GM23338 (cell line): ENCODE measurements at regions not wholly inside any gene's neighbourhood (a gene's known extent, or its start where the extent isn't known, plus 50 kb on each side); places are given as distances from the start of the nearest gene placed in this dataset.

Experiments used
- ATAC-seq: fragments of 200-7000 bp; cut with Tn5 transposase; 3 replicates; pipeline ENCODE4 v1.9.1; 2020
- DNase-seq: peaks from one replicate; pipeline ENCODE4 v3.0.0-alpha.2; 2015; ENCODE audit warnings: low spot score
- H2AFZ ChIP-seq: fragments of 200-600 bp; sonication (generic); 2 replicates; pipeline ENCODE4 v1.8.0; 2016; ENCODE audit warnings: antibody characterized with exemption, mild to moderate bottlenecking, moderate library complexity
- H3F3A ChIP-seq: fragments of 200-600 bp; sonication (generic); replicated peaks from 2 replicates; pipeline ENCODE4 v1.8.0; 2017; ENCODE audit warnings: antibody characterized with exemption, mixed run types, low read depth
- H3K27ac ChIP-seq: fragments of 200-600 bp; sonication (generic); 2 replicates; pipeline ENCODE4 v1.6.1; 2016; ENCODE audit warnings: low read depth
- H3K27me3 ChIP-seq: fragments of 200-600 bp; sonication (generic); 2 replicates; pipeline ENCODE4 v1.8.0; 2016; ENCODE audit warnings: mild to moderate bottlenecking, mixed run types, moderate library complexity; ENCODE audit not compliant: insufficient read depth
- H3K36me3 ChIP-seq: fragments of 200-600 bp; sonication (generic); 2 replicates; pipeline ENCODE4 v1.8.0; 2016; ENCODE audit warnings: mild to moderate bottlenecking; ENCODE audit not compliant: insufficient read depth
- H3K4me1 ChIP-seq: fragments of 200-600 bp; sonication (generic); 2 replicates; pipeline ENCODE4 v1.8.0; 2016; ENCODE audit warnings: mild to moderate bottlenecking, moderate library complexity; ENCODE audit not compliant: insufficient read depth
- H3K4me2 ChIP-seq: fragments of 200-600 bp; sonication (generic); 2 replicates; pipeline ENCODE4 v1.7.1; 2017; ENCODE audit warnings: mixed run types
- H3K4me3 ChIP-seq: fragments of 200-600 bp; sonication (generic); 2 replicates; pipeline ENCODE4 v1.6.1; 2016; ENCODE audit warnings: mixed run types
- H3K79me2 ChIP-seq: fragments of 200-600 bp; sonication (generic); replicated peaks from 2 replicates; pipeline ENCODE4 v1.8.0; 2017; ENCODE audit warnings: mild to moderate bottlenecking; ENCODE audit not compliant: insufficient read depth
- H3K9me2 ChIP-seq: fragments of 200-600 bp; sonication (generic); 2 replicates; pipeline ENCODE4 v1.8.0; 2017; ENCODE audit not compliant: insufficient read depth
- H4K20me1 ChIP-seq: fragments of 200-600 bp; sonication (generic); replicated peaks from 2 replicates; pipeline ENCODE4 v1.8.0; 2017; ENCODE audit warnings: mild to moderate bottlenecking; ENCODE audit not compliant: insufficient read depth
- H3K27ac Mint-ChIP-seq: 2 replicates; pipeline ENCODE4 v1.8.0; 2020; ENCODE audit warnings: inconsistent platforms, mild to moderate bottlenecking, moderate library complexity, mixed read lengths
- H3K27me3 Mint-ChIP-seq: 3 replicates; pipeline ENCODE4 v1.8.0; 2022; ENCODE audit warnings: low read depth, mild to moderate bottlenecking, moderate library complexity, mixed read lengths, inconsistent platforms; ENCODE audit not compliant: insufficient read depth, poor library complexity
- H3K36me3 Mint-ChIP-seq: 3 replicates; pipeline ENCODE4 v1.8.0; 2021; ENCODE audit warnings: low read depth, mild to moderate bottlenecking, inconsistent platforms, moderate library complexity, mixed read lengths
- H3K4me1 Mint-ChIP-seq: 3 replicates; pipeline ENCODE4 v1.8.0; 2020; ENCODE audit warnings: mild to moderate bottlenecking, inconsistent platforms, mixed read lengths
- H3K4me3 Mint-ChIP-seq: 3 replicates; pipeline ENCODE4 v1.8.0; 2021; ENCODE audit warnings: moderate library complexity, mild to moderate bottlenecking, inconsistent platforms, mixed read lengths
- H3K9me3 Mint-ChIP-seq: 3 replicates; pipeline ENCODE4 v1.8.0; 2020; ENCODE audit warnings: moderate library complexity, mild to moderate bottlenecking, inconsistent platforms, mixed read lengths
- CREB1 ChIP-seq: fragments of 250-450 bp; sonication (Bioruptor Pico); IDR thresholded peaks from 2 replicates; pipeline ENCODE4 v1.5.0; 2020; ENCODE audit warnings: low read depth, mild to moderate bottlenecking, moderate library complexity
- CTCF ChIP-seq, 2 experiments: fragments of 200-600 bp in 1 of 2; sonication (generic) in 1 of 2; conservative IDR thresholded peaks; 2 replicates each; pipeline versions ENCODE4 v1.5.1 to v1.6.1; 2016 to 2017; ENCODE audit warnings: antibody characterized with exemption in 2 of 2, low read depth in 2 of 2, mild to moderate bottlenecking in 2 of 2, moderate library complexity in 1 of 2
- EZH2 ChIP-seq: fragments of 200-600 bp; sonication (generic); IDR thresholded peaks from one replicate; pipeline ENCODE4 v1.8.0; 2017; ENCODE audit warnings: antibody characterized with exemption, mild to moderate bottlenecking, low read depth; ENCODE audit not compliant: unreplicated experiment
- EZH2phosphoT487 ChIP-seq: fragments of 200-600 bp; sonication (generic); IDR thresholded peaks from one replicate; pipeline ENCODE4 v1.8.1; 2018; ENCODE audit warnings: antibody characterized with exemption; ENCODE audit not compliant: unreplicated experiment
- STAT1 ChIP-seq: IDR thresholded peaks from one replicate; pipeline ENCODE4 v1.6.1; 2016; ENCODE audit warnings: antibody characterized with exemption; ENCODE audit not compliant: unreplicated experiment
- ZNF114 ChIP-seq: fragments of 250-450 bp; sonication (Bioruptor Pico); IDR thresholded peaks from 2 replicates; pipeline ENCODE4 v1.5.0; 2020; ENCODE audit warnings: mild to moderate bottlenecking, moderate library complexity
- ZNF331 ChIP-seq: fragments of 250-450 bp; sonication (Bioruptor Pico); IDR thresholded peaks from 2 replicates; pipeline ENCODE4 v1.5.0; 2020; ENCODE audit warnings: low read depth, mild to moderate bottlenecking, moderate library complexity
- ZNF462 ChIP-seq: fragments of 250-450 bp; sonication (Bioruptor Pico); IDR thresholded peaks from 2 replicates; pipeline ENCODE4 v1.5.0; 2020; ENCODE audit warnings: mild to moderate bottlenecking, moderate library complexity

- Mint-ChIP-seq H3K27me3 (no peaks in the 10 kb centered on the region), H3K27ac (no peak overlapping the region), H3K9me3 (no peaks in the 10 kb centered on the region; the same call in 2 of the 3 replicates), H3K36me3 (no peaks in the 10 kb centered on the region), H3K4me1 (peaks cover 13% of the 10 kb centered on the region), H3K4me3 (no peak overlapping the region)
- ATAC-seq (peak; percentile 71), DNase-seq (peak; percentile 43)
- Histone ChIP-seq H3K9me2 (no peaks in the 10 kb centered on the region), H3K79me2 (no peaks in the 10 kb centered on the region), H2AFZ (peak overlapping the region; percentile 41; the same call in 1 of the 2 replicates), H3K4me1 (no peaks in the 10 kb centered on the region), H3F3A (no peaks in the 10 kb centered on the region), H3K27ac (no peak overlapping the region), H3K4me2 (no peak overlapping the region), H3K4me3 (no peak overlapping the region), H3K36me3 (no peaks in the 10 kb centered on the region), H3K27me3 (no peaks in the 10 kb centered on the region), H4K20me1 (no peaks in the 10 kb centered on the region)
- TF ChIP-seq ZNF331 (CRISPR knock-in tag) (no peak), STAT1 (no peak), CREB1 (no peak)
Observed at GRCh38 chr7:118080947-118081346, 103.0 kb upstream of the LSM8 start.

- Histone ChIP-seq H3K36me3 (no peaks in the 10 kb centered on the region), H2AFZ (no peak overlapping the region), H3K27ac (no peak overlapping the region), H3K9me2 (no peaks in the 10 kb centered on the region), H3K4me1 (no peaks in the 10 kb centered on the region), H3K27me3 (no peaks in the 10 kb centered on the region), H3K4me3 (no peak overlapping the region), H3K4me2 (no peak overlapping the region), H4K20me1 (no peaks in the 10 kb centered on the region), H3F3A (no peaks in the 10 kb centered on the region), H3K79me2 (no peaks in the 10 kb centered on the region)
- Mint-ChIP-seq H3K27me3 (peaks cover 4% of the 10 kb centered on the region), H3K36me3 (no peaks in the 10 kb centered on the region), H3K4me3 (no peak overlapping the region), H3K4me1 (peaks cover 15% of the 10 kb centered on the region), H3K9me3 (no peaks in the 10 kb centered on the region; the same call in 2 of the 3 replicates), H3K27ac (no peak overlapping the region)
- ATAC-seq = no peak
- no peak for TF ChIP-seq ZNF462 (CRISPR knock-in tag)
- TF ChIP-seq EZH2phosphoT487 = no peak
- no peak for TF ChIP-seq ZNF331 (CRISPR knock-in tag)
- no peak for TF ChIP-seq CREB1
- no peak for TF ChIP-seq EZH2
- no peak for TF ChIP-seq STAT1
- TF ChIP-seq CTCF (conservative IDR thresholded peaks at IDR 0.05; ENCODE audit: low read depth in 2 of 2) = no peak
- TF ChIP-seq ZNF114 (CRISPR knock-in tag) = no peak
- no peak for DNase-seq
Observed at GRCh38 chr7:118082506-118082905, 101.5 kb upstream of the LSM8 start.
